ENCODE measurements at regions not wholly inside any gene's neighbourhood (a gene's known extent, or its start where the extent isn't known, plus 50 kb on each side); places are given as distances from the start of the nearest gene placed in this dataset.

GRCh38 chr9:2536511-2536910, 85.1 kb upstream of the VLDLR start:
- TF ChIP-seq ZNF274 (IDR thresholded peaks at IDR 0.05; ENCODE audit: low read depth, low read length) (no peak), SUZ12 (IDR thresholded peaks at IDR 0.05; ENCODE audit: extremely low read depth, insufficient read depth, insufficient read length) (no peak)

All from NT2/D1 (cell line).